ENCODE measurements at regions not wholly inside any gene's neighbourhood (a gene's known extent, or its start where the extent isn't known, plus 50 kb on each side); places are given as distances from the start of the nearest gene placed in this dataset.

GRCh38 chr18:56470406-56471351 is 167.7 kb downstream of the TXNL1 start:
- no peak overlapping the region for H2AFZ ChIP-seq (ENCODE audit: low read length)
- no peaks in the 10 kb centered on the region for H4K20me1 ChIP-seq (ENCODE audit: insufficient read depth, low read length)
- H3K4me2 ChIP-seq (ENCODE audit: low read length): no peak overlapping the region
- no peak for TF ChIP-seq CTCF (IDR thresholded peaks at IDR 0.05; ENCODE audit: low read length)
- no peak for TF ChIP-seq EZH2 (IDR thresholded peaks at IDR 0.05; ENCODE audit: borderline replicate concordance, low read length)
- H3K9me2 ChIP-seq (ENCODE audit: low read depth, low read length): no peaks in the 10 kb centered on the region
- no peaks in the 10 kb centered on the region for H3K9me3 ChIP-seq (ENCODE audit: low read length)
- H3F3A ChIP-seq (ENCODE audit: insufficient read depth, low read length): no peaks in the 10 kb centered on the region
- H3K4me1 ChIP-seq (ENCODE audit: insufficient read depth, low read length, severe bottlenecking): no peaks in the 10 kb centered on the region
- no peaks in the 10 kb centered on the region for H3K79me2 ChIP-seq (ENCODE audit: insufficient read depth, low read length)
- no peak overlapping the region for H3K27ac ChIP-seq (ENCODE audit: low read depth, low read length, poor library complexity, severe bottlenecking)
- H3K4me3 ChIP-seq (ENCODE audit: low read depth, low read length, poor library complexity, severe bottlenecking): no peak overlapping the region
- no peak overlapping the region for H3K9ac ChIP-seq (ENCODE audit: low read length)
- H3K27me3 ChIP-seq (ENCODE audit: insufficient read depth, low read length): no peaks in the 10 kb centered on the region
- H3K36me3 ChIP-seq (ENCODE audit: insufficient read depth, low read length): no peaks in the 10 kb centered on the region

- H3K27me3 ChIP-seq (ENCODE audit: insufficient read depth, low read length): no peaks in the 10 kb centered on the region
- H3K4me1 ChIP-seq (ENCODE audit: insufficient read depth, low read length, severe bottlenecking): no peaks in the 10 kb centered on the region
- H3K27ac ChIP-seq (ENCODE audit: low read depth, low read length, poor library complexity, severe bottlenecking): no peak overlapping the region
- no peaks in the 10 kb centered on the region for H4K20me1 ChIP-seq (ENCODE audit: insufficient read depth, low read length)
- no peaks in the 10 kb centered on the region for H3K79me2 ChIP-seq (ENCODE audit: insufficient read depth, low read length)
- no peak overlapping the region for H3K4me3 ChIP-seq (ENCODE audit: low read depth, low read length, poor library complexity, severe bottlenecking)
- no peak overlapping the region for H2AFZ ChIP-seq (ENCODE audit: low read length)
- no peaks in the 10 kb centered on the region for H3K9me3 ChIP-seq (ENCODE audit: low read length)
- H3F3A ChIP-seq (ENCODE audit: insufficient read depth, low read length): no peaks in the 10 kb centered on the region
- no peaks in the 10 kb centered on the region for H3K9me2 ChIP-seq (ENCODE audit: low read depth, low read length)
- H3K4me2 ChIP-seq (ENCODE audit: low read length): no peak overlapping the region
- TF ChIP-seq CTCF (IDR thresholded peaks at IDR 0.05; ENCODE audit: low read length) (no peak), EZH2 (IDR thresholded peaks at IDR 0.05; ENCODE audit: borderline replicate concordance, low read length) (no peak)
- H3K36me3 ChIP-seq (ENCODE audit: insufficient read depth, low read length): no peaks in the 10 kb centered on the region
- H3K9ac ChIP-seq (ENCODE audit: low read length): no peak overlapping the region
These were observed 168.8 kb downstream of the TXNL1 start for GRCh38 chr18:56469582-56469981.

- Histone ChIP-seq H4K20me1 (ENCODE audit: insufficient read depth, low read length) (no peaks in the 10 kb centered on the region), H3F3A (ENCODE audit: insufficient read depth, low read length) (no peaks in the 10 kb centered on the region), H3K36me3 (ENCODE audit: insufficient read depth, low read length) (no peaks in the 10 kb centered on the region), H3K27me3 (ENCODE audit: insufficient read depth, low read length) (no peaks in the 10 kb centered on the region), H3K4me2 (ENCODE audit: low read length) (no peak overlapping the region), H3K9me3 (ENCODE audit: low read length) (no peaks in the 10 kb centered on the region), H2AFZ (ENCODE audit: low read length) (no peak overlapping the region), H3K27ac (ENCODE audit: low read depth, low read length, poor library complexity, severe bottlenecking) (no peak overlapping the region), H3K4me1 (ENCODE audit: insufficient read depth, low read length, severe bottlenecking) (no peaks in the 10 kb centered on the region), H3K79me2 (ENCODE audit: insufficient read depth, low read length) (no peaks in the 10 kb centered on the region), H3K9me2 (ENCODE audit: low read depth, low read length) (no peaks in the 10 kb centered on the region), H3K9ac (ENCODE audit: low read length) (no peak overlapping the region), H3K4me3 (ENCODE audit: low read depth, low read length, poor library complexity, severe bottlenecking) (no peak overlapping the region)
- TF ChIP-seq CTCF (IDR thresholded peaks at IDR 0.05; ENCODE audit: low read length) (no peak), EZH2 (IDR thresholded peaks at IDR 0.05; ENCODE audit: borderline replicate concordance, low read length) (no peak)
These were observed 170.0 kb downstream of the TXNL1 start for GRCh38 chr18:56468396-56468795.

Measured in OCI-LY1 (cell line).